HG03520 (cell line): ENCODE measurements at regions not wholly inside any gene's neighbourhood (a gene's known extent, or its start where the extent isn't known, plus 50 kb on each side); places are given as distances from the start of the nearest gene placed in this dataset.

ENCODE experiments used
- ATAC-seq: cut with Tn5 transposase; IDR thresholded peaks from one replicate; pipeline ENCODE4 v1.9.1; 2021; ENCODE audit warnings: mild to moderate bottlenecking, moderate library complexity; ENCODE audit not compliant: unreplicated experiment

GRCh38 chr7:12517451-12517850, 53.1 kb upstream of the SCIN start:
- no peak for ATAC-seq

- ATAC-seq = peak; percentile 97
Observed at GRCh38 chr7:12518920-12519681, 51.4 kb upstream of the SCIN start.

- no peak for ATAC-seq
Observed at GRCh38 chr7:12519682-12520009, 50.9 kb upstream of the SCIN start.
